Calu3 (cell line): ENCODE measurements at regions not wholly inside any gene's neighbourhood (a gene's known extent, or its start where the extent isn't known, plus 50 kb on each side); places are given as distances from the start of the nearest gene placed in this dataset.

Source experiments
- BruUV-seq: library from RNA; stranded (reverse); fragments of 400-500 nt; replicated peaks from 2 replicates; lab custom pipeline; 2021; lab: Mats Ljungman, UMichigan
- CTCF ChIA-PET: fragments of 300-600 bp; sonication (Branson Sonifier 250); formaldehyde crosslinking; loops from one replicate; lab custom pipeline; 2022; ENCODE audit warnings: antibody characterized with exemption; lab: Charles Lee
- DNase-seq: peaks from one replicate; pipeline ENCODE4 v3.0.0; 2022
- H3K27ac Mint-ChIP-seq: one replicate; pipeline ENCODE4 v1.8.0; 2022; ENCODE audit warnings: mixed read lengths; ENCODE audit not compliant: unreplicated experiment
- H3K27me3 Mint-ChIP-seq: one replicate; pipeline ENCODE4 v1.8.0; 2022; ENCODE audit warnings: mixed read lengths; ENCODE audit not compliant: unreplicated experiment
- H3K36me3 Mint-ChIP-seq: one replicate; pipeline ENCODE4 v1.8.0; 2022; ENCODE audit warnings: mild to moderate bottlenecking, moderate library complexity, mixed read lengths; ENCODE audit not compliant: insufficient read depth, unreplicated experiment
- H3K4me1 Mint-ChIP-seq: one replicate; pipeline ENCODE4 v1.8.0; 2022; ENCODE audit warnings: mild to moderate bottlenecking, low read depth, mixed read lengths; ENCODE audit not compliant: unreplicated experiment
- H3K4me3 Mint-ChIP-seq: one replicate; pipeline ENCODE4 v1.8.0; 2022; ENCODE audit warnings: mild to moderate bottlenecking, low read depth, moderate library complexity, mixed read lengths; ENCODE audit not compliant: unreplicated experiment
- H3K9me3 Mint-ChIP-seq: one replicate; pipeline ENCODE4 v1.8.0; 2022; ENCODE audit warnings: low read depth, mixed read lengths; ENCODE audit not compliant: unreplicated experiment
- CTCF ChIP-seq: fragments of 200-600 bp; IDR thresholded peaks from one replicate; pipeline ENCODE4 v1.8.0; 2022; ENCODE audit warnings: antibody characterized with exemption; ENCODE audit not compliant: unreplicated experiment
- intact Hi-C: fragments of 100-400 bp; cut with micrococcal nuclease; formaldehyde crosslinking; loops from one replicate; pipeline ENCODE4 v1.10.0; 2022; ENCODE audit not compliant: unreplicated experiment

- intact Hi-C loops, result no loop called here
- no peak overlapping the region for H3K27ac Mint-ChIP-seq
- CTCF ChIA-PET, result no interaction called here
- no peaks in the 10 kb centered on the region for H3K4me1 Mint-ChIP-seq
- H3K4me3 Mint-ChIP-seq, result no peak overlapping the region
- no peaks in the 10 kb centered on the region for H3K36me3 Mint-ChIP-seq
- peaks cover 4% of the 10 kb centered on the region for H3K9me3 Mint-ChIP-seq
- no TSS peak for BruUV-seq
- TF ChIP-seq CTCF, result no peak
- DNase-seq, result no peak
- H3K27me3 Mint-ChIP-seq, result peaks cover 13% of the 10 kb centered on the region
These were observed 448.7 kb upstream of the PFKP start for GRCh38 chr10:2618690-2619089.

DNA sequence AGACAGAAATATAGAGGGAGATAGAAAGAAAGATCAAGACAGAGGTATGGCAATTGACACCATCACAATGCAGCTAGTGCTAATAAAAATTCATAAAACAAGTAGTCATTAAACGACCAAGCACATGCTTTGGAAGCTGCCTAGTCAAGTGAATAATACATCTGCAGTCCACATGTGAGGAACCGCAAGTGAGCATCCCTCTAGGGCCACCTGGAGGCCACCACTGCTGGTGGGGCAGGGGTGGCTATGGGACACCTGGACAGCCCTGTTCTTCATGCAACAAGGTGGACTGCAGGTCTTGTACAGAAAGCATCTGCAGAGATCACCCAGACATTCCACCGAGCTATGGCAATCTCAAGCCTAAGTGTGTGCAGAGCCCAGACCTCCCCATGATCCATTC, 451.1 kb upstream of the PFKP start:
- peaks cover 4% of the 10 kb centered on the region for H3K9me3 Mint-ChIP-seq
- no peaks in the 10 kb centered on the region for H3K36me3 Mint-ChIP-seq
- no peaks in the 10 kb centered on the region for H3K4me1 Mint-ChIP-seq
- no peak for DNase-seq
- TF ChIP-seq CTCF, result no peak
- H3K27me3 Mint-ChIP-seq, result peaks cover 13% of the 10 kb centered on the region
- CTCF ChIA-PET, result no interaction called here
- intact Hi-C loops, result no loop called here
- BruUV-seq, result no TSS peak
- no peak overlapping the region for H3K27ac Mint-ChIP-seq
- no peak overlapping the region for H3K4me3 Mint-ChIP-seq

DNA sequence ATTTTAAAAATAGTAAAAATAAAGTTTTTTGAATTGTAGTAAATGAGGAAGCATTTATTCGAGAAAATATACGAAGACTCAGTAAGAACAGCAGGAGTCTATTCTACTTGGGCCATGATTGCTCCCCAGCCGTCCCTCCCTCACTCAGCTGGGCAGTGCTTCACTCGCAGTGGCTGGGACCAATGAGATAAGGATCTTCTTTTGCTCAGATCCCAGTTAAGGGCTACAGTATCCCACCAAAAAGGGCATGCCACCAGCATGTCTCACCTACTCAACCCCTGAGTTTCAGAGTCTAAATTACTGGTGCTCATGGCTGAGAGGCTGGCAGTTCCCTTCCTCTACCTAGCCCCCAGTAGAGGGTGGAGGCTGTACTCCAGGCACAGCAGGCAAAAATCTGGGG, 455.7 kb upstream of the PFKP start:
- H3K4me3 Mint-ChIP-seq, result no peak overlapping the region
- H3K27ac Mint-ChIP-seq, result no peak overlapping the region
- no peak for TF ChIP-seq CTCF
- H3K27me3 Mint-ChIP-seq, result no peaks in the 10 kb centered on the region
- no TSS peak for BruUV-seq
- no peaks in the 10 kb centered on the region for H3K4me1 Mint-ChIP-seq
- CTCF ChIA-PET, result no interaction called here
- H3K36me3 Mint-ChIP-seq, result no peaks in the 10 kb centered on the region
- H3K9me3 Mint-ChIP-seq, result peaks cover 4% of the 10 kb centered on the region
- intact Hi-C loops, result no loop called here
- DNase-seq, result no peak

DNA sequence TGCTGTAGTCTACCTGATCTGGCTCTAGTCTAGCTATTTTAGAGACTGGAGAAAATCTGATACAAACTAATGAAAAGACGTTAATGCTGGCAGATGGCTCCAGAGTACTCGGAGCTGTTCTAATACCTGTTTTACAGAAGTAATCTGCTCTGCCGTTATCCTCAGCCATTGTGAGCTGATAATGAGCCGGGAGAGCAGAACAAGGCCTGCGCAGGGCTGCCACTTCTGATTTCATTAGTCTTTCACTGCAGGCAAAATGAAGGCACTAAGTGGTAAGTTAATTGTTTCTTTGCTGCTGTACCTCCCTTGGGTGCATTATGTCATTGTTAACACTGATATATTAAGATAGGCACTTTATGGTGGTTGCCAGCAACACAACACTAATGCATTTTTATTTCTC, 456.4 kb upstream of the PFKP start:
- H3K9me3 Mint-ChIP-seq, result peaks cover 4% of the 10 kb centered on the region
- H3K4me1 Mint-ChIP-seq, result no peaks in the 10 kb centered on the region
- CTCF ChIA-PET, result no interaction called here
- H3K4me3 Mint-ChIP-seq, result no peak overlapping the region
- no peak for DNase-seq
- intact Hi-C loops, result no loop called here
- TF ChIP-seq CTCF, result no peak
- BruUV-seq, result no TSS peak
- H3K36me3 Mint-ChIP-seq, result no peaks in the 10 kb centered on the region
- no peaks in the 10 kb centered on the region for H3K27me3 Mint-ChIP-seq
- no peak overlapping the region for H3K27ac Mint-ChIP-seq
